H1 (cell line): ENCODE measurements at regions not wholly inside any gene's neighbourhood (a gene's known extent, or its start where the extent isn't known, plus 50 kb on each side); places are given as distances from the start of the nearest gene placed in this dataset.

Source experiments
- CHD2 ChIP-seq: IDR thresholded peaks from 2 replicates; pipeline ENCODE4 v1.6.1; 2012; ENCODE audit warnings: low read length, improper control_type of control experiment
- CTCF ChIP-seq, 3 experiments: IDR thresholded peaks; 1 replicate in 2 of 3; 2 replicates in 1 of 3; pipeline versions ENCODE4 v1.5.1 to v1.6.1; 2011; ENCODE audit warnings: low read length in 3 of 3, mild to moderate bottlenecking in 3 of 3, inconsistent platforms in 2 of 3, low read depth in 1 of 3, moderate library complexity in 1 of 3; ENCODE audit not compliant: insufficient read depth in 1 of 3; ENCODE audit errors: control extremely low read depth in 1 of 3
- EZH2 ChIP-seq: fragments of 200-600 bp; sonication (generic); IDR thresholded peaks from 2 replicates; pipeline ENCODE4 v1.7.1; 2012; ENCODE audit warnings: low read depth, mild to moderate bottlenecking, moderate library complexity, low read length, inconsistent platforms; ENCODE audit not compliant: severe bottlenecking
- KDM5A ChIP-seq: fragments of 200-600 bp; IDR thresholded peaks from 2 replicates; pipeline ENCODE4 v1.7.1; 2012; ENCODE audit warnings: mild to moderate bottlenecking, low read length, inconsistent platforms, mixed read lengths
- MAFK ChIP-seq: IDR thresholded peaks from 2 replicates; pipeline ENCODE4 v1.6.1; 2012; ENCODE audit warnings: low read depth, mild to moderate bottlenecking, improper control_type of control experiment, low read length
- PHF8 ChIP-seq: fragments of 200-600 bp; sonication (generic); conservative IDR thresholded peaks from 2 replicates; pipeline ENCODE4 v1.7.1; 2012; ENCODE audit warnings: low read depth, mild to moderate bottlenecking, inconsistent platforms, low read length, moderate library complexity
- POLR2A ChIP-seq, 2 experiments: IDR thresholded peaks; 1 replicate in 1 of 2; 2 replicates in 1 of 2; pipeline ENCODE4 v1.6.1; 2011; ENCODE audit warnings: low read depth in 2 of 2, low read length in 2 of 2, mild to moderate bottlenecking in 2 of 2; ENCODE audit errors: control extremely low read depth in 1 of 2
- POLR2AphosphoS5 ChIP-seq: IDR thresholded peaks from 2 replicates; pipeline ENCODE4 v1.6.1; 2011; ENCODE audit warnings: low read depth, low read length
- RNF2 ChIP-seq: fragments of 200-900, 300-1000 bp; sonication (generic); IDR thresholded peaks from 2 replicates; pipeline ENCODE4 v1.7.1; 2016; ENCODE audit warnings: borderline replicate concordance, low read depth, mild to moderate bottlenecking, antibody characterized with exemption, low read length; ENCODE audit not compliant: poor library complexity, severe bottlenecking; ENCODE audit errors: missing control alignments
- ZNF274 ChIP-seq: IDR thresholded peaks from 2 replicates; pipeline ENCODE4 v1.7.0; 2012; ENCODE audit warnings: low read length, borderline replicate concordance; ENCODE audit errors: extremely low read depth

DNA sequence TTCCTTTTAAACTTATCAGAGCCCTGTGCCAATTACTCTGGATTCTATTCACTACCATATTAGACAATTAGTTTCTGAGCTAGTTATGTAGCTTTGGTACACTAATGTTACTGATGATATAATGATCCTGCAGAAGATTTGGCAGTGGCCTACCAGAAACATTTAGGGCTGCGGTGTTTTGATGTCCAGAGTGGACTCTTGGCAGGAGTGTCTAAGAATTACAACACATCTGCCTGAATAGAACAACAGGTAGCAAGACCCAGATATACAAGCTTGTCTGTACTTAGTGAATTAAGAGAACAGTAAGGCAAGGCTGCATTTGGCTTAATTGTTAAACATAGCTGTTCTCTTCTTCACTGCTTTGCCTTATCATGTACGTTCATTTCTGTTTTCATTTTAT is 691.6 kb upstream of the FBXO33 start:
- TF ChIP-seq CTCF (IDR thresholded peaks at IDR 0.05; ENCODE audit: control extremely low read depth in 1 of 3, insufficient read depth in 1 of 3, low read depth in 1 of 3, low read length in 3 of 3) (no peak), CHD2 (no peak), RNF2 (no peak), POLR2A (IDR thresholded peaks at IDR 0.05; ENCODE audit: control extremely low read depth in 1 of 2, low read depth in 2 of 2, low read length in 2 of 2) (no peak), EZH2 (no peak), PHF8 (no peak), KDM5A (no peak), POLR2AphosphoS5 (no peak), MAFK (no peak), ZNF274 (no peak)
